ENCODE measurements at regions not wholly inside any gene's neighbourhood (a gene's known extent, or its start where the extent isn't known, plus 50 kb on each side); places are given as distances from the start of the nearest gene placed in this dataset.

DNA sequence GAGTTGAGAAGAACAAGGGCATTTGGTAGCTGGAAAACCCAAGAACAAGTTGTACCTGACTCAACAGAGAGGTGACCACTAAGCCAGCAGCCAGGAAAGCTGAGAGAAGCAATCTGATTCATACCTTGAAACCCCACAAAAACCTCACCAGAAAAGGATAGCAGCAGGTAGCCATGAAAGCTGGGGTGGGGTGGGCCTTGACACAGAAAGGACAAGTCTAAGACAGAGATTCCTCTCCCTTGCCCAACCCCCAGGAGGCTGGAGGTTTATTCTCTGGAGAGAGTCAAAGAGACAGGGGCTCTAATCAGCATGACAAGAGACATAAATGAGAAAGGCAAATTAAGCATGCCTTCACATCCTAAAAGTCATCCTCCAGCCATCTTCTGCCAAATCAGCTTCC is 151.7 kb upstream of the DST start:
- TF ChIP-seq ZNF224 (CRISPR knock-in tag; IDR thresholded peaks at IDR 0.05): no peak
- no peak for TF ChIP-seq PHF20 (CRISPR knock-in tag; IDR thresholded peaks at IDR 0.05)
- no peak for TF ChIP-seq ATF7 (IDR thresholded peaks at IDR 0.05)
- TF ChIP-seq ATF7 (CRISPR knock-in tag; IDR thresholded peaks at IDR 0.05): no peak
- TF ChIP-seq MBNL3 (CRISPR knock-in tag; conservative IDR thresholded peaks at IDR 0.05): no peak
- TF ChIP-seq, protein P1, sequence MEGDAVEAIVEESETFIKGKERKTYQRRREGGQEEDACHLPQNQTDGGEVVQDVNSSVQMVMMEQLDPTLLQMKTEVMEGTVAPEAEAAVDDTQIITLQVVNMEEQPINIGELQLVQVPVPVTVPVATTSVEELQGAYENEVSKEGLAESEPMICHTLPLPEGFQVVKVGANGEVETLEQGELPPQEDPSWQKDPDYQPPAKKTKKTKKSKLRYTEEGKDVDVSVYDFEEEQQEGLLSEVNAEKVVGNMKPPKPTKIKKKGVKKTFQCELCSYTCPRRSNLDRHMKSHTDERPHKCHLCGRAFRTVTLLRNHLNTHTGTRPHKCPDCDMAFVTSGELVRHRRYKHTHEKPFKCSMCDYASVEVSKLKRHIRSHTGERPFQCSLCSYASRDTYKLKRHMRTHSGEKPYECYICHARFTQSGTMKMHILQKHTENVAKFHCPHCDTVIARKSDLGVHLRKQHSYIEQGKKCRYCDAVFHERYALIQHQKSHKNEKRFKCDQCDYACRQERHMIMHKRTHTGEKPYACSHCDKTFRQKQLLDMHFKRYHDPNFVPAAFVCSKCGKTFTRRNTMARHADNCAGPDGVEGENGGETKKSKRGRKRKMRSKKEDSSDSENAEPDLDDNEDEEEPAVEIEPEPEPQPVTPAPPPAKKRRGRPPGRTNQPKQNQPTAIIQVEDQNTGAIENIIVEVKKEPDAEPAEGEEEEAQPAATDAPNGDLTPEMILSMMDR (CRISPR knock-in tag; IDR thresholded peaks at IDR 0.05): no peak
- TF ChIP-seq, protein P2, sequence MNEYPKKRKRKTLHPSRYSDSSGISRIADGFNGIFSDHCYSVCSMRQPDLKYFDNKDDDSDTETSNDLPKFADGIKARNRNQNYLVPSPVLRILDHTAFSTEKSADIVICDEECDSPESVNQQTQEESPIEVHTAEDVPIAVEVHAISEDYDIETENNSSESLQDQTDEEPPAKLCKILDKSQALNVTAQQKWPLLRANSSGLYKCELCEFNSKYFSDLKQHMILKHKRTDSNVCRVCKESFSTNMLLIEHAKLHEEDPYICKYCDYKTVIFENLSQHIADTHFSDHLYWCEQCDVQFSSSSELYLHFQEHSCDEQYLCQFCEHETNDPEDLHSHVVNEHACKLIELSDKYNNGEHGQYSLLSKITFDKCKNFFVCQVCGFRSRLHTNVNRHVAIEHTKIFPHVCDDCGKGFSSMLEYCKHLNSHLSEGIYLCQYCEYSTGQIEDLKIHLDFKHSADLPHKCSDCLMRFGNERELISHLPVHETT (CRISPR knock-in tag; conservative IDR thresholded peaks at IDR 0.05): no peak
- TF ChIP-seq, protein P3, sequence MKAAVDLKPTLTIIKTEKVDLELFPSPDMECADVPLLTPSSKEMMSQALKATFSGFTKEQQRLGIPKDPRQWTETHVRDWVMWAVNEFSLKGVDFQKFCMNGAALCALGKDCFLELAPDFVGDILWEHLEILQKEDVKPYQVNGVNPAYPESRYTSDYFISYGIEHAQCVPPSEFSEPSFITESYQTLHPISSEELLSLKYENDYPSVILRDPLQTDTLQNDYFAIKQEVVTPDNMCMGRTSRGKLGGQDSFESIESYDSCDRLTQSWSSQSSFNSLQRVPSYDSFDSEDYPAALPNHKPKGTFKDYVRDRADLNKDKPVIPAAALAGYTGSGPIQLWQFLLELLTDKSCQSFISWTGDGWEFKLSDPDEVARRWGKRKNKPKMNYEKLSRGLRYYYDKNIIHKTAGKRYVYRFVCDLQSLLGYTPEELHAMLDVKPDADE (CRISPR knock-in tag; IDR thresholded peaks at IDR 0.05): no peak
- TF ChIP-seq TBL1XR1 (IDR thresholded peaks at IDR 0.05; ENCODE audit: borderline replicate concordance, low read length, partially characterized antibody): no peak
- TF ChIP-seq POLR2A (IDR thresholded peaks at IDR 0.05; ENCODE audit: insufficient read depth in 1 of 2, low read depth in 2 of 2, low read length in 2 of 2): no peak
- no peak for TF ChIP-seq BHLHE40 (IDR thresholded peaks at IDR 0.05; ENCODE audit: low read length)
- no peak for TF ChIP-seq ZNF569 (CRISPR knock-in tag; IDR thresholded peaks at IDR 0.05; ENCODE audit: borderline replicate concordance)
- no peak for TF ChIP-seq SMC3 (IDR thresholded peaks at IDR 0.05; ENCODE audit: low read length)
- TF ChIP-seq, protein P4, sequence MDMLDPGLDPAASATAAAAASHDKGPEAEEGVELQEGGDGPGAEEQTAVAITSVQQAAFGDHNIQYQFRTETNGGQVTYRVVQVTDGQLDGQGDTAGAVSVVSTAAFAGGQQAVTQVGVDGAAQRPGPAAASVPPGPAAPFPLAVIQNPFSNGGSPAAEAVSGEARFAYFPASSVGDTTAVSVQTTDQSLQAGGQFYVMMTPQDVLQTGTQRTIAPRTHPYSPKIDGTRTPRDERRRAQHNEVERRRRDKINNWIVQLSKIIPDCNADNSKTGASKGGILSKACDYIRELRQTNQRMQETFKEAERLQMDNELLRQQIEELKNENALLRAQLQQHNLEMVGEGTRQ (IDR thresholded peaks at IDR 0.05; ENCODE audit: low read depth, low read length): no peak
- TF ChIP-seq, protein P4 (CRISPR knock-in tag; IDR thresholded peaks at IDR 0.05; ENCODE audit: borderline replicate concordance): no peak
- no peak for TF ChIP-seq NFIC (IDR thresholded peaks at IDR 0.05; ENCODE audit: low read length)

Measured in HepG2 (cell line).